ENCODE measurements at regions not wholly inside any gene's neighbourhood (a gene's known extent, or its start where the extent isn't known, plus 50 kb on each side); places are given as distances from the start of the nearest gene placed in this dataset.

DNA sequence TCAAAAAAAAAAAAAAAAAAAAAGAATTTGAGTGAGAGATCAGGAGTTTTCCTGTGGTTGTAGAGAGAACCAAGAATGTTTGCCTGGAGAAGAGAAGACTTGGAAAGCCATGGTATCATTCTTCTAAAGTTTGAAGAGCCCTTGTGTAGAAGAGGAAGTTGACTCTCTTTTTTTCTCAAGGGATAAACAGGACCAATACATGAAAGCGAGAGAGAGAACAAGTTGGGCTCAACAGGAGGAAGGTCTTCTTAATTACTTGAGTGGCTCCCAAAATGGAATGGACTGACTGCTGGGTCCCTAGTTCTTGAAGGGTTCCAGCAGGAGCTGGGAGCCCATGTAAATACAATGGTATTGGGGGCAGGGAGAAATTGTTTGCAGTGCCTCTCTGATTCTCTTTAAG is 173.3 kb upstream of the ADO start:
- TF ChIP-seq, protein P1, sequence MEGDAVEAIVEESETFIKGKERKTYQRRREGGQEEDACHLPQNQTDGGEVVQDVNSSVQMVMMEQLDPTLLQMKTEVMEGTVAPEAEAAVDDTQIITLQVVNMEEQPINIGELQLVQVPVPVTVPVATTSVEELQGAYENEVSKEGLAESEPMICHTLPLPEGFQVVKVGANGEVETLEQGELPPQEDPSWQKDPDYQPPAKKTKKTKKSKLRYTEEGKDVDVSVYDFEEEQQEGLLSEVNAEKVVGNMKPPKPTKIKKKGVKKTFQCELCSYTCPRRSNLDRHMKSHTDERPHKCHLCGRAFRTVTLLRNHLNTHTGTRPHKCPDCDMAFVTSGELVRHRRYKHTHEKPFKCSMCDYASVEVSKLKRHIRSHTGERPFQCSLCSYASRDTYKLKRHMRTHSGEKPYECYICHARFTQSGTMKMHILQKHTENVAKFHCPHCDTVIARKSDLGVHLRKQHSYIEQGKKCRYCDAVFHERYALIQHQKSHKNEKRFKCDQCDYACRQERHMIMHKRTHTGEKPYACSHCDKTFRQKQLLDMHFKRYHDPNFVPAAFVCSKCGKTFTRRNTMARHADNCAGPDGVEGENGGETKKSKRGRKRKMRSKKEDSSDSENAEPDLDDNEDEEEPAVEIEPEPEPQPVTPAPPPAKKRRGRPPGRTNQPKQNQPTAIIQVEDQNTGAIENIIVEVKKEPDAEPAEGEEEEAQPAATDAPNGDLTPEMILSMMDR (IDR thresholded peaks at IDR 0.05): no peak
- TF ChIP-seq POLR2A (IDR thresholded peaks at IDR 0.05): no peak

All from body of pancreas (tissue), 4 donors.